ENCODE measurements at regions not wholly inside any gene's neighbourhood (a gene's known extent, or its start where the extent isn't known, plus 50 kb on each side); places are given as distances from the start of the nearest gene placed in this dataset.
"Not testable (repeated sequence)": the region's sequence is repeated elsewhere in the genome, so short reads cannot be mapped to it uniquely, and the experiment has no call there.

DNA sequence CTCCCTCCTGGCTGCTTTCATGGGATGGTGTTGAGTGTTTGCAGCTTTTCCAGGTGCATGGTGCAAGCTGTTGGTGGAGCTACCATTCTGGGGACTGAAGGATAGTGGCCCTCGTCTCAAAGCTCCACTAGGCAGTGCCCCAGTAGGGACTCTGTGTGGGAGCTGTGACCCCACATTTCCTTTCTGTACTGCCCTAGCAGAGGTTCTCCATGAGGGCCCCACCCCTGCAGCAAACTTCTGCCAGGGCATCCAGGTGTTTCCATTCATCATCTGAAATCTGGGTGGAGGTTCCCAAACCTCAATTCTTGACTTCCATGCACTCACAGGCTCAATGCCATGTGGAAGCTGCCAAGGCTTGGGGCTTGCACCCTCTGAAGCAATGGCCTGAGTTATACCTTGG is 72.7 kb upstream of the S1PR3 start:
- FAIRE-seq; H3K4me1 ChIP-seq (ENCODE audit: insufficient read depth, low read length); ATAC-seq; H3K4me3 ChIP-seq (replicated peaks in 1 of 3; ENCODE audit: insufficient read depth in 1 of 3, low read depth in 2 of 3, low read length in 3 of 3); DNase-seq (ENCODE audit: low spot score); in situ Hi-C loops (cut with HindIII; ENCODE audit: extremely low pct_ligation_motif_present, low pct_unique_long_range_greater_than_20kb); H3K27me3 ChIP-seq (ENCODE audit: control insufficient read depth in 1 of 2, insufficient read depth in 2 of 2, low read length in 2 of 2); intact Hi-C loops (cut with micrococcal nuclease; ENCODE audit: unreplicated experiment); H3K4me2 ChIP-seq (ENCODE audit: low read depth, low read length); H3K9ac ChIP-seq (ENCODE audit: insufficient read depth, low read depth, low read length); H3K79me2 ChIP-seq (ENCODE audit: insufficient read depth, low read length); H4K20me1 ChIP-seq (ENCODE audit: insufficient read depth, low read length); H3K36me3 ChIP-seq (replicated peaks in 1 of 2; ENCODE audit: control insufficient read depth in 1 of 2, insufficient read depth in 2 of 2, low read length in 2 of 2); CTCF ChIA-PET (ENCODE audit: low intra/inter-chr PET ratio, low total read pairs); BruUV-seq (replicated peaks); POLR2A ChIA-PET; H3K27ac ChIP-seq (ENCODE audit: extremely low read length, insufficient read depth, low read length); H2AFZ ChIP-seq (ENCODE audit: low read length): not testable (repeated sequence)
- no CpG with 5 or more reads among the region's 1 CpG for WGBS (ENCODE audit: low lambda C conversion rate)
- peaks cover 16% of the 10 kb centered on the region for H3K9me3 ChIP-seq (ENCODE audit: low read length)

- ChIA-PET CTCF (ENCODE audit: low intra/inter-chr PET ratio, low total read pairs) (no interaction called here), POLR2A (no interaction called here)
- Histone ChIP-seq H4K20me1 (ENCODE audit: insufficient read depth, low read length) (no peaks in the 10 kb centered on the region), H3K36me3 (replicated peaks in 1 of 2; ENCODE audit: control insufficient read depth in 1 of 2, insufficient read depth in 2 of 2, low read length in 2 of 2) (no peaks in the 10 kb centered on the region), H3K27me3 (ENCODE audit: control insufficient read depth in 1 of 2, insufficient read depth in 2 of 2, low read length in 2 of 2) (0 out of 5 replicates have a peak, but pooled peaks cover 0 to 3% of the 10 kb centered on the region in 2 experiments), H2AFZ (ENCODE audit: low read length) (no peak overlapping the region), H3K4me3 (replicated peaks in 1 of 3; ENCODE audit: insufficient read depth in 1 of 3, low read depth in 2 of 3, low read length in 3 of 3) (no peak overlapping the region), H3K27ac (ENCODE audit: extremely low read length, insufficient read depth, low read length) (no peak overlapping the region), H3K4me1 (ENCODE audit: insufficient read depth, low read length) (peaks cover 8% of the 10 kb centered on the region), H3K4me2 (ENCODE audit: low read depth, low read length) (no peak overlapping the region), H3K9ac (ENCODE audit: insufficient read depth, low read depth, low read length) (no peak overlapping the region), H3K9me3 (ENCODE audit: low read length) (peaks cover 16% of the 10 kb centered on the region), H3K79me2 (ENCODE audit: insufficient read depth, low read length) (no peaks in the 10 kb centered on the region)
- 0% methylated on average over 1 of the region's 1 CpG for WGBS (ENCODE audit: low lambda C conversion rate)
- ATAC-seq: no peak
- in situ Hi-C loops (cut with HindIII; ENCODE audit: extremely low pct_ligation_motif_present, low pct_unique_long_range_greater_than_20kb) (no loop called here), intact Hi-C loops (cut with micrococcal nuclease; ENCODE audit: unreplicated experiment) (no loop called here)
- no TSS peak for BruUV-seq (replicated peaks)
- no peak for DNase-seq (ENCODE audit: low spot score)
- FAIRE-seq: no peak
- TF ChIP-seq ZNF251 (CRISPR knock-in tag; IDR thresholded peaks at IDR 0.05) (no peak), GPBP1L1 (CRISPR knock-in tag; IDR thresholded peaks at IDR 0.05) (no peak), PCBP2 (optimal IDR thresholded peaks at IDR 0.05; ENCODE audit: low read depth, low read length, poor library complexity, severe bottlenecking) (no peak), ZFY (CRISPR knock-in tag; IDR thresholded peaks at IDR 0.05) (no peak), MTF2 (CRISPR knock-in tag; IDR thresholded peaks at IDR 0.05; ENCODE audit: borderline replicate concordance) (no peak), ZBTB42 (CRISPR knock-in tag; IDR thresholded peaks at IDR 0.05) (no peak), ZNF567 (CRISPR knock-in tag; IDR thresholded peaks at IDR 0.05; ENCODE audit: borderline replicate concordance) (no peak), ZBTB1 (CRISPR knock-in tag; IDR thresholded peaks at IDR 0.05; ENCODE audit: borderline replicate concordance) (no peak)
- TF ChIP-seq, protein P1, sequence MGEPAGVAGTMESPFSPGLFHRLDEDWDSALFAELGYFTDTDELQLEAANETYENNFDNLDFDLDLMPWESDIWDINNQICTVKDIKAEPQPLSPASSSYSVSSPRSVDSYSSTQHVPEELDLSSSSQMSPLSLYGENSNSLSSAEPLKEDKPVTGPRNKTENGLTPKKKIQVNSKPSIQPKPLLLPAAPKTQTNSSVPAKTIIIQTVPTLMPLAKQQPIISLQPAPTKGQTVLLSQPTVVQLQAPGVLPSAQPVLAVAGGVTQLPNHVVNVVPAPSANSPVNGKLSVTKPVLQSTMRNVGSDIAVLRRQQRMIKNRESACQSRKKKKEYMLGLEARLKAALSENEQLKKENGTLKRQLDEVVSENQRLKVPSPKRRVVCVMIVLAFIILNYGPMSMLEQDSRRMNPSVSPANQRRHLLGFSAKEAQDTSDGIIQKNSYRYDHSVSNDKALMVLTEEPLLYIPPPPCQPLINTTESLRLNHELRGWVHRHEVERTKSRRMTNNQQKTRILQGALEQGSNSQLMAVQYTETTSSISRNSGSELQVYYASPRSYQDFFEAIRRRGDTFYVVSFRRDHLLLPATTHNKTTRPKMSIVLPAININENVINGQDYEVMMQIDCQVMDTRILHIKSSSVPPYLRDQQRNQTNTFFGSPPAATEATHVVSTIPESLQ (CRISPR knock-in tag; conservative IDR thresholded peaks at IDR 0.05): no peak
Observed at GRCh38 chr9:88920645-88921044, 70.6 kb upstream of the S1PR3 start.
